ENCODE measurements at regions not wholly inside any gene's neighbourhood (a gene's known extent, or its start where the extent isn't known, plus 50 kb on each side); places are given as distances from the start of the nearest gene placed in this dataset.

GRCh38 chr6:117191448-117191847 lies 73.9 kb upstream of the VGLL2 start:
- TF ChIP-seq CTCF (IDR thresholded peaks at IDR 0.05): no peak
- TF ChIP-seq POLR2A (IDR thresholded peaks at IDR 0.05): no peak
- no peaks in the 10 kb centered on the region for H3K9me3 ChIP-seq
- H3K36me3 ChIP-seq: no peaks in the 10 kb centered on the region
- DNase-seq: no peak
- 87 to 100% methylated on average over 1 of the region's 1 CpG for WGBS, 2 donors
- intact Hi-C loops (cut with DNase I): no loop called here
- H3K4me3 ChIP-seq (replicated peaks in 1 of 3): no peak overlapping the region
- no peak overlapping the region for H3K27ac ChIP-seq
- H3K4me1 ChIP-seq: no peaks in the 10 kb centered on the region
- no peaks in the 10 kb centered on the region for H3K27me3 ChIP-seq

- intact Hi-C loops (cut with DNase I): no loop called here
These were observed 71.1 kb upstream of the VGLL2 start for GRCh38 chr6:117194271-117194670.

GRCh38 chr6:117194978-117195377 lies 70.4 kb upstream of the VGLL2 start:
- no peaks in the 10 kb centered on the region for H3K9me3 ChIP-seq
- H3K4me3 ChIP-seq (replicated peaks in 1 of 3): no peak overlapping the region
- WGBS, 2 donors: 35 to 36% methylated on average over 4 of the region's 4 CpGs
- H3K27me3 ChIP-seq: no peaks in the 10 kb centered on the region
- no peaks in the 10 kb centered on the region for H3K36me3 ChIP-seq
- H3K4me1 ChIP-seq: no peaks in the 10 kb centered on the region
- H3K27ac ChIP-seq: no peak overlapping the region
- TF ChIP-seq POLR2A (IDR thresholded peaks at IDR 0.05) (no peak), CTCF (IDR thresholded peaks at IDR 0.05) (no peak)
- no peak for DNase-seq
- intact Hi-C loops (cut with DNase I): no loop called here

More at GRCh38 chr6:117194271-117194670, 71.1 kb upstream of the VGLL2 start:
- Histone ChIP-seq H3K36me3 (no peaks in the 10 kb centered on the region), H3K27me3 (no peaks in the 10 kb centered on the region), H3K4me1 (no peaks in the 10 kb centered on the region), H3K9me3 (no peaks in the 10 kb centered on the region), H3K27ac (no peak overlapping the region), H3K4me3 (replicated peaks in 1 of 3) (no peak overlapping the region)
- TF ChIP-seq POLR2A (IDR thresholded peaks at IDR 0.05) (no peak), CTCF (IDR thresholded peaks at IDR 0.05) (no peak)
- no peak for DNase-seq
- WGBS, 2 donors: 67 to 72% methylated on average over 2 of the region's 2 CpGs

GRCh38 chr6:117195728-117196127 lies 69.6 kb upstream of the VGLL2 start:
- Histone ChIP-seq H3K4me1 (no peaks in the 10 kb centered on the region), H3K27me3 (no peaks in the 10 kb centered on the region), H3K4me3 (replicated peaks in 1 of 3) (no peak overlapping the region), H3K36me3 (no peaks in the 10 kb centered on the region), H3K27ac (no peak overlapping the region), H3K9me3 (no peaks in the 10 kb centered on the region)
- intact Hi-C loops (cut with DNase I): no loop called here
- TF ChIP-seq POLR2A (IDR thresholded peaks at IDR 0.05) (no peak), CTCF (IDR thresholded peaks at IDR 0.05) (no peak)
- no peak for DNase-seq
- 81 to 83% methylated on average over 3 of the region's 3 CpGs for WGBS, 2 donors

GRCh38 chr6:117200067-117200466 lies 65.3 kb upstream of the VGLL2 start:
- Histone ChIP-seq H3K27ac (no peak overlapping the region), H3K27me3 (no peaks in the 10 kb centered on the region), H3K9me3 (no peaks in the 10 kb centered on the region), H3K36me3 (no peaks in the 10 kb centered on the region), H3K4me3 (replicated peaks in 1 of 3) (no peak overlapping the region), H3K4me1 (no peaks in the 10 kb centered on the region)
- TF ChIP-seq CTCF (IDR thresholded peaks at IDR 0.05) (no peak), POLR2A (IDR thresholded peaks at IDR 0.05) (no peak)
- 54 to 56% methylated on average over 2 of the region's 2 CpGs for WGBS, 2 donors
- intact Hi-C loops (cut with DNase I): no loop called here
- DNase-seq: peak; percentile 3 to 40
